B cell (primary cell): ENCODE measurements at regions not wholly inside any gene's neighbourhood (a gene's known extent, or its start where the extent isn't known, plus 50 kb on each side); places are given as distances from the start of the nearest gene placed in this dataset.

Source experiments
- CTCF ChIP-seq: fragments of 200-600 bp; IDR thresholded peaks from one replicate; pipeline ENCODE4 v1.8.0; 2022; ENCODE audit warnings: antibody characterized with exemption, mild to moderate bottlenecking
- EZH2 ChIP-seq: IDR thresholded peaks from 2 replicates; pipeline ENCODE4 v1.6.1; 2012; ENCODE audit warnings: borderline replicate concordance, low read depth, mild to moderate bottlenecking, moderate library complexity, low read length; ENCODE audit not compliant: insufficient read depth, poor library complexity, severe bottlenecking

GRCh38 chr1:218803351-218803997 is 370.2 kb upstream of the LYPLAL1 start:
- TF ChIP-seq CTCF (no peak), EZH2 (no peak)
